GM21360 (cell line): ENCODE measurements at regions not wholly inside any gene's neighbourhood (a gene's known extent, or its start where the extent isn't known, plus 50 kb on each side); places are given as distances from the start of the nearest gene placed in this dataset.
"Not testable (repeated sequence)": the region's sequence is repeated elsewhere in the genome, so short reads cannot be mapped to it uniquely, and the experiment has no call there.

Source experiments
- ATAC-seq: cut with Tn5 transposase; IDR thresholded peaks from one replicate; pipeline ENCODE4 v1.9.1; 2021; ENCODE audit warnings: mild to moderate bottlenecking, moderate library complexity; ENCODE audit not compliant: unreplicated experiment

DNA sequence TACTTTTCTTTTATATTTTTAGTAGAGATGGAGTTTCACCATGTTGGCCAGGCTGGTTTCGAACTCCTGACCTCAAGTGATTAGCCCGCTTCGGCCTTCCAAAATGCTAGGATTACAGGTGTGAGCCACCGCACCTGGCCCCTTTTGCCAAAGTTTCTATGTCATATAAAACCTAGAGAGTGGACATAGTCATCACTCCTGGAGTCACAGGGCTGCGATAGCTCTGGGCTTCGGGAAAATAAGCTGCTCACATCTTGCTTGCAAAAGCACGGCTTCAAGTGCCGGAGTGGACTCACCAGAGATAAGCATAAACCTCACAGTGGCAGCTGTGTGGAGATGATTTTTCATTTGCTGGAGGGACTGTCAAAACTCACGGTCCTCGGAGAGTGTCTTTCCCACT is 171.2 kb downstream of the TEX29 start:
- ATAC-seq: no peak

DNA sequence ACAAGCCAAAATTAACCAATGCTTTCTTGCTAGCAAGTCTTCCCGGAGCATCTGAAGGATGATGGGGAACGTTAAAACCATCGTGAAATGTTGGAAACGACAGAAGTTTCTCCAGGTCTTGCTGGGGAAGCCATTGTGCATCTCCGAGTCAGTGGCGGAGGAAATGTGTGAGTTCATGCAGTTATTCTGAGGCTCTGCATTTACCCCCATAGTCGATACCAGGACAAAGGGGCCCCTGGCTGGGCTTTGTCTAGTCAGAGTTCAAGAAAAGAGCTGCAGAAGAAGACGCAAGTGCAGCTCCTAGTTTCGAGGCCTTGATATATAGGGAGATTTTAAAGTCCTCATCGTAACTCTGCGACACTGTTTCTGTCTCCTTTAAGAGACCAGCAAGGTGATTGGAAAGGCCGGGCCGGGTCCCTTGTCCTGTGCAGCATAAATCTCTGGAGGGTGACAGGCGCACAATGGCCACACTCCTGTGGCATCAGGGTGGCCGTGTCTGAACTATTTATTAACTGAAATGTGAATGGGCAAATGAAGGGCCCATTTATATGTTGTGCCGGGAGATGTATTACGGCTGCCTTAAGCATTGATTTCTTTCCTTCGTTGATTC is 172.0 kb downstream of the TEX29 start:
- ATAC-seq: no peak

GRCh38 chr13:111492958-111493357 is 172.5 kb downstream of the TEX29 start:
- no peak for ATAC-seq

GRCh38 chr13:111493468-111493867 is 173.0 kb downstream of the TEX29 start:
- no peak for ATAC-seq

DNA sequence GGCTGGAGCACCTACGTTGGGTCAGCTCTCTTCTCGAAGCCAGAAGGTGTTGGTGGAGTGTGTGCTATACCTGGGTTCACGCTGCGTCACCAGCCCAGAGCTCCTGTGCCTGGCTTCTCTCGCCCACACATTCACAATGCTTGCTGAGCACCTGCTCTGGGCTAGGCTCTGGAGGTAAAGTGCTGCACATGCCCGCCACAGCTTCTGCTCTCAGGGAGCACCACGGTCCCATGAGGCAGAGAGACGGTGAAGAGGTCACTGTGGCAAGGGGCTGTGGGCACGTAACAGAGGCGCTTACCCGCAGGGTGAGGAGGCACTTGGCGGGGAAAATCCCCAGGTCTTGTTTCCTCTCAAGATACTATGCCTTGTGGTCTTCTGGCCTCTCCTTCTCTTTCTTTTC is 174.2 kb downstream of the TEX29 start:
- ATAC-seq: no peak

- ATAC-seq: not testable (repeated sequence)
Measured at GRCh38 chr13:111501596-111502535, 181.4 kb downstream of the TEX29 start.

GRCh38 chr13:111502957-111503356 is 182.5 kb downstream of the TEX29 start:
- ATAC-seq: no peak

DNA sequence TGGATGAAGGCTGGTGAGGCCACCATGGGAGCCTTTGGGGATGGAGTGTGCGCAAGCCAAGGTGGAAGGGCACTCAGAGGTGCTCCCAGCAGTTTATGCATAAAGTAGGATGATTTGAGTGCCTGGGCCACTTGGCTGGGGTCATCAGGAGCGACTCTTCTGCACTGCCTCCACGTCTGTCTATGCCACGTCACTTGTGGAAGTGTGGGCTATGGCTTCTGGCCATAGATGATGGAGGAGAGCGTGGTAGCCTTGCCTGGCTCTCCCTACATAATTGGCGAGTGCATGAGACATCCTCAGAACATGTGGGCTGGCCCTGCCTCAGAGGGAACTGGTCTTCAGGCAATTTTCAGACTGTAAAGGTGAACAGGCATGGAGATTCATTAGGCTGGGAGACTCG is 182.9 kb downstream of the TEX29 start:
- ATAC-seq: no peak

GRCh38 chr13:111503905-111504695 is 183.7 kb downstream of the TEX29 start:
- no peak for ATAC-seq

DNA sequence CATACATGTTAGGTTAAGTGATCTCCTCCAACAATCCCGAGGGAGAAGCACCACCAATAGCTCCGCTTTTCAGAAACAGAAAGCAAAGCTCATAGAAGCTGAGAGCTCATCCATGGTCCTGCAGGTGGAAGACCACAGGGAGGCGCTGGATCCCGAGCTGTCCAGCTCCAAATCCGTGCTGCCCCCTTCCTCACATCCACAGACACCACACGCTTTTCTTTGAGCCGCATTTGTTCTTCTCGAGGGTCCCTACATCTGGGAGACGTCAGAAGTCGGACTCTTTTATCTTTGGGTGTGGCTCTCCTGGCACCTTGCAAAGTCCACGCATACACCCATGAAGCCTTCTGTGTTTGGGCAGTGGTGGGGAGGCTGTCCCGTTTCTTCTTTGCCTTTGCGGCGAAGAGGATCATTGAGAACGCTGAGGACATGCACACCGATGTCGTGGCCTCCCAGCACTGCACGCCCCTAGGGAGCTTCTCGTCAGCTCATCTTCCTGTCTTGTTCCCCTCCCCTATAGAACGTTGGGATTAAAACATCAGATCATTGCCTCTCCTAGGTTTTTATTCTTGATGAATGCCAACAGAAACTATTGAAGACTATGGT is 184.8 kb downstream of the TEX29 start:
- no peak for ATAC-seq

DNA sequence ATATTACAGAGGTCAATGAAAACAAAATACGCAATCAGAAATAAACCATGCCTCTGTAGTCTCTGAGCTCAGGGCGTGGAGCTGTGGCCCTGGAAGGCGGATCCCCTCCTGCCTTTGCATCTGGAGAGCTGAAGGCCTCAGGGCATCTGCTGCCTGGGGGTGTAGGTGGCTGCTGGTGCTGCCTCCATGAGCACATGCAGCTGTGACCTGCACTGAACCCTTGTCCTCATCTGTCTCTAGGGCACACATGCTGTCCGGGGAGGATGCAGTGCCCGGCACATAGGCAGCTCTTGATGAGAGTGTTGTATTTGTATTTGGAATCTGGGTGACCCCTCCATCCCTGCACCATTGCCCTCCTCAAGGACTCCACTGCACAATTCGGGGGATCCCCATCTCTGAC is 185.7 kb downstream of the TEX29 start:
- no peak for ATAC-seq

- no peak for ATAC-seq
Measured at GRCh38 chr13:111506621-111507020, 186.2 kb downstream of the TEX29 start.

DNA sequence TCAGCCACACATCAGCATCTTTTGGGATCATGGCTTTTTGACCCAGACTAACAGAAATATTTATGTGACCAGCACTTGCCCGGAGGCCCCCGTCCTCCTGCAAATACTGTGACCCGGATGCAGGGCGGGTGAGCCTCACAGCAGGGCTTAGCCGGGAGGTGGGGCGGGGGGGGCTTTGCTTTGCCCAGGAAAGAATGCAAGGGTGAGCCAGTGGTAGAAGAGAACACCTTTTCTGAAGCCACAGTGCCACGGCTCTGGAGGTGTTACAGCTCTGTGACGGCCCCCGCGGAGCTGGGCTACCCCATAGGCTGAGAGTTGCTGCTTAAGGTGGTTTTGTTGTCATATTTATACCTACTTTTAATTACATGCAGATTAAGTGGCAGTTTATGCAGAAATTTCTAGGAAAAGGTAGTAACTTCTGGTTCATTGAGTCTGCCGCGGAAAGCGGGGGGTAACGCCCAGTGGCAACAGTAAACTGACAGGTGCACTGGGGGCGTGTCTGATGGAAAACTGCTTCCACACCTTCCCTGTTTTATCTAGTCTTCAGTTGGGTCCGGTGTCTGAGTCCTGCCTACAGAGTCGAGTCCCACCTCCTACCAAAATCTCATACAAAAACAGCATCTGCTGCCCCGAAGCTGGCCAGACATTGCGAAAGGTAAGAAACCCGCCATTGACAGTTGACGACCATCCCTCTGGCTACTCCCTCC is 187.9 kb downstream of the TEX29 start:
- ATAC-seq: no peak

DNA sequence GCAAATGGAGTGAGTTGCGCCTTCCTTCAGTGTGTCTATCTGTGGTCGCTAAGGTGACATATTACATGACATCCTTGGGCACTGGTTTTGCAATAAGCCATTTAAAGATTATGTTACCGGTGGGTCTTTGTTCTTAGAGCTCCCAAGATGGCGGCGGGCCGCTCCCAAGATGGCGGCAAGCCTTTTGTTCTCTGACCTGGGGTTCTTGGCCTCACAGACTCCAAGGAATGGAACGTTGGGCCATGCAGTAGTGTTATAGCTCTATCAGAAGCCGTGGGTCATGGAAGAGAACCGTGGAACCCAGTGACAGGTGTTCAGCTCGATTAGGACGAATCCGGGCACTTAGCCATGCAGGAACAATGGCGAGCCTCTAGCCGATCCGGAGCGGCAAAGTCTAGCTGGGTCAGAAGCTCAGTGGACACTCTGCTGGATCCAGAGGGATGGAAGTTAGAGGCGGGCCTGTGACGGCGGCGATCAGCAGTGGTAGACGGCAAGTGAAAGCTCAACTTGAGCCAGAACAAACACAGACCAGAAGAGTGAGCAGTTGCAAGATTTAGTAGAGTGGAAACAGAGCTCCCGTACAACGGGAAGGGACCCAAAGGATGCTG is 188.6 kb downstream of the TEX29 start:
- ATAC-seq: no peak

- no peak for ATAC-seq
Measured at GRCh38 chr13:111510502-111511218, 190.2 kb downstream of the TEX29 start.

DNA sequence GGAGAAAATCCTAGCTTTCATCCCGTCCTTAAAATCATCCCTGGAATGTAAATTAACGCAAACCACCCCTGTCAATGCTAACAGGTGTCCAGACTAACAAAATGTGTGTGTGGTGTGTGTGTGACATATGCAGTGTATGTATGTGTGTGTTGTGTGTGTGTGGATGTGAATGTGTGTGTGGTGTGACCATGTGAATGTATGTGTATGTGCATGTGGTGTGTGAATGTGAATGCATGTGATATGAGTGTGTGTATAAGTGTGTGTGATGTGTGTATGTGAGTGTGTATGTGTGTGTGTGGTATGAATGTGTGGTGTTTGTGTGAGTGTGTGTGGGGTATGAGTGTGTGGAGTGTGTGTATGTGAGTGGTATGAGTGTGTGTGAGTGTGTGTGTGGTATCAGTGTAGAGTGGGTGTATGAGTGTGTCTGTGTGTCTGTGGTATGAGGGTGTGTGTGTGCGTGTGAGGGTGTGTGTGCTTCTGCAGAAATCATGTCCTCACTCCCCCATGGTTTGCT is 190.8 kb downstream of the TEX29 start:
- no peak for ATAC-seq

GRCh38 chr13:111511805-111512504 is 191.5 kb downstream of the TEX29 start:
- no peak for ATAC-seq

GRCh38 chr13:111512707-111513106 is 192.3 kb downstream of the TEX29 start:
- ATAC-seq: no peak
